ENCODE measurements at regions not wholly inside any gene's neighbourhood (a gene's known extent, or its start where the extent isn't known, plus 50 kb on each side); places are given as distances from the start of the nearest gene placed in this dataset.

- no peak for DNase-seq
Measured at GRCh38 chr22:49312601-49313000, 515.1 kb downstream of the BRD1 start.

- no peak for DNase-seq
Measured at GRCh38 chr22:49310354-49310753, 517.3 kb downstream of the BRD1 start.

DNA sequence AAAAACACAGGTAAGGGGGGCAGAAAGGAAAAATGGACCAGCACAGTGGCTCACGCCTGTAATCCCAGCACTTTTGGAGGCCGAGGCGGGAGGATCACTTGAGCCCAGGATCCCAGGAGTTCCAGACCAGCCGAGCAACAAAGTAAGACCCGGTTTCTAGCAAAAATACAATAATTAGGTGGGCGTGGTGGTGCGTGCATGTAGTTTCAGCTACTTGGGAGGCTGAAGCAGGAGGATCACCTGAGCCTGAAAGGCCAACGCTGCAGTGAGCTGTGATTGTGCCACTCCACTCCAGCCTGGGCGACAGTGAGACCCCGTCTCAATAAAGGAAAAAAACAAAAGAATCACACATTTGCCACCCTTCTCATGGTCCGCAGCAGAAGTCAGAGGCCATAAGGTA lies 519.4 kb downstream of the BRD1 start:
- no peak for DNase-seq

- DNase-seq, result no peak
Measured at GRCh38 chr22:49307870-49308269, 519.8 kb downstream of the BRD1 start.

GRCh38 chr22:49307481-49307830 lies 520.2 kb downstream of the BRD1 start:
- no peak for DNase-seq

GRCh38 chr22:49306632-49307480 lies 520.8 kb downstream of the BRD1 start:
- DNase-seq, result no peak

GRCh38 chr22:49305966-49306631 lies 521.6 kb downstream of the BRD1 start:
- no peak for DNase-seq

- peak; percentile 65 for DNase-seq
Measured at GRCh38 chr22:49305214-49305965, 522.3 kb downstream of the BRD1 start.

- DNase-seq, result no peak
Measured at GRCh38 chr22:49303781-49304461, 523.8 kb downstream of the BRD1 start.

DNA sequence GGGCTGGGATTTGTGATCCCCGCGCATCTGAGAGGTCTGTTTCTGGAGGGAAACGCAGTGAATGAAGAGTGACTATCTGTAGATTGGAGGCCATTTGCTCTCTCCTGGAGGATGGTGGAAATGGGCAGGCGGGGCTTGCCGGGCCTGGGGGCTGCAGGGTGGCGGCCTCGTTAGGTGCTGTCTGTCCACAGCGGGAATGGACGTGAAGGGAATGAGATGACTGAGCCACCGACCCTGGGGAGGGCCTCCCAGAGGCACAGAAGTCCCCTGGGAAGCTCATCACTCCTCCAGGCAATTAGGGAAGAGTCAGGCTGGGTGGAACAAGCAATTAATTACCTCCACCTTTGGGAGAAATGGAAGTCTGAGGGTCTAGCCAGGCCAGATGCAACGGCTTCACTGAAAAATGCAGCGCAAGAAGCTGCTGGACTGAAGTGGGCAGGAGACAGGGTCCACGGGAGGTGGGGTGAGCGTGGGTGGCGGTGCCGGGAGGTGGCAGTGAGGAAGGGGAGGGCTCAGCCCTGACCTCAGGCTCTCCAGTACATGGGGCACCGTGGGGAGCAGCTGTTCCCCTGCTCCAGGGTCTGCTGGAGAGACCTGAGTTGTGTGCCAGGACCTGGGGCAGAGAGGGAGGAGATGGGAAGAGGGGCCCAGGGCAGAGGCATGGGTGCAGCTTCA lies 524.5 kb downstream of the BRD1 start:
- no peak for DNase-seq

DNA sequence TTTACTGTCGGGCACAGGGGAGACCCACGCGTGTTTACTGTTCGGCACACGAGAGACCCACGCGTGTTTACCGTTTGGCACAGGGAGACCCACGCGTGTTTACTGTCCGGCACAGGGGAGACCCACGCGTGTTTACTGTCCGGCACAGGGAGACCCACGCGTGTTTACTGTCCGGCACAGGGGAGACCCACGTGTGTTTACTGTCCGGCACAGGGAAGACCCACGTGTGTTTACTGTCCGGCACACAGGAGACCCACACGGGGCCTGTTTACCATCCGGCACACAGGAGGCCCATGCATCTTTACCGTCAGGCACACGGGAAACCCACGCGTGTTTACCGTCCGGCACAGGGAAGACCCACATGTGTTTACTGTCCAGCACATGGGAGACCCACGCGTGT lies 525.1 kb downstream of the BRD1 start:
- no peak for DNase-seq

- DNase-seq, result no peak
Measured at GRCh38 chr22:49302150-49302460, 525.6 kb downstream of the BRD1 start.

DNA sequence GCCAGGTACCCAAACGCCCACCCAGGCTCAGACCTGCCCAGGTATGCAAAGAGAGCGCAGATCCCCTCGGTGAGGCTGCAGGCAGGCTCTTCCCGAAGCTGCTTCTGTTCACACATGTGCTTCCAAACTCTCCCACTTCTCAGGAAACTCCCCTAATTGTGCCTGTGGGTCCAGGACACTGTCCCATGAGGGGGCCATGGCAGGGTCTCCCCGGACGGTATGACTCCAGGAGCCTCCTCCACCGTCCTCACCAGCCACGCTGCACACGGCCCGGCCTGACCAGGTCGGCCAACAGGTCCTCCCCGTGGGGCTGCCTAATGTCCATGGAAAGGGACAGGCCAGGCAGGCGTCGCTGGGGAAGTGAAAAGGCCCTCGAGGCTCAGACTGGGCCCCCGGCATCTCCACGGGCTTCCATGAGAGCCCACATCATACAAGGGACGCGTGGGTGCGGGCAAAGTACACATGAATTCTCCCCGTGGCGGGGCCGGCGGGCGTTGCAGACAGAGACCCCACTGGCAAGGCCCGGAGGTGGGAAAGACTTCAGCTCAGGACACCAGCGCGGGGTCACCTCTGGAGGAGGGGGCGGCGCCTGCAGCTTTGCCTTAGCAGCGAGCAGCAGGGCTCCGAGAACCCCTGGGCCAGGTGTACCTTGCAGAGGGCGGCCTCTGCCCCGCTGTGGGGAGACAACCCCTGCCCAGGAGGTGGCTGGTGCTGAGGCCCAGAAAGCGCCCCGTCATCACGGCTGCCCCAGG lies 526.1 kb downstream of the BRD1 start:
- DNase-seq, result no peak

DNA sequence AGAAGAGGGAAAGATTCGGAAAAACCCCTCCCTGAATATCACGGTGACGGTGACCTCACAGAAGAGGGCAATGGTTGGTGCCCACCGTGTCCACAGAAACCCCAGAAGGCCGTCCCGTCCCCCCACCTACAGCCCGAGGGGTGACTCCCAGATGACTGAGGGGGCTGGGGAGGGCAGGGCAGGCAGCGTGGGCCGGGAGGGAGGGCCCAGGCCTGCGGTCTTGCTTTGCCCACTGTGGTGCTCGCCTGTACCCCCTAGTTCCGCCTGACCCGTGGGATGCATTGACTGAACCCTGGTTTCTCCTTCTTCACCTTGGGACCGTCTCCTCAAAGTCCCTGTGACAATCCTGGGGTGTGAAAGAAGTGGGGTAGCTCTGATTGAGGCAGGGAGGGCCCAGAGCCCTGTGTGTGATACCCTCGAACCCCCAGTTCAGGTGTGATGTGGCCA lies 526.7 kb downstream of the BRD1 start:
- no peak for DNase-seq

- DNase-seq, result no peak
Measured at GRCh38 chr22:49300241-49300640, 527.4 kb downstream of the BRD1 start.

- no peak for DNase-seq
Measured at GRCh38 chr22:49299821-49300231, 527.8 kb downstream of the BRD1 start.

DNA sequence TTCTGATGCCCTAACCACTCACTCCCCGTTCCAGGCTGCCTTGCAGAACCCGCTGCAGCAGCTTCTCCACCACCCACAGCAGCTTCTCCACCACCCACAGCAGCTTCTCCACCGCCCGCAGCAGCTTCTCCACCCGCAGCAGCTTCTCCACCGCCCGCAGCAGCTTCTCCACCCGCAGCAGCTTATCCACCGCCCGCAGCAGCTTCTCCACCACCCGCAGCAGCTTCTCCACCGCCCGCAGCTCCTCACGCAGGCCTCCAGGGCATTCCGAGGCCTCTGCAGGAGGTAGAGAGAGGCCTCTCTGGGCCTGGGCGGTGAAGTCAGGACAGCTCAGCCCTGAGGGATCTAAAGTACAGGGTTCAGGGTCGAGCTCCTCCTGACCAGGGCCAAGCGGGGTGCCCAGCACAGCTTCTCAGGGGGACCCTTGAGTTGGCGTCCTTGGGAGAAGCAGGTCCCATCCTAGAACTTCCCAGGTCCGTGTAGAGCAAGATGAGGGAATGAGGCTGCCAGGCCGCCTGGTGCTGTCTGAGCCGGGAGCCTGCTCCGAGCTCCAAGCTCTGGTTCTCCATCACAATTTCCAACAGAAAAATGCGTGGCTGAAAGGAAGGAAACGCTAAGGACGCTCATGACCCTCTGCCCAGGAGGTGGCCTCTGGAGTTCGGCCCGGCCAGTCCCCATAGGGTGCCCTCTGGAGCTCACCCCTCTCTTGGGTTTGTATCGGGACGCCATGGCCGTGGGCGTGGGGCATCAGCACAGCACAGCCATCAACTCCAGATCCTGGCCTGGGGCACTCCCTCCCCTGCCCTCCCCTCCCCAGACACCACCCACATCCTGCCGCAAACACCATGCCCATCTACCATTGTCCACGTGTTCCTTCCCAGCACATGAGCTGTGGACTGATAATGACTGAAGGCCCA lies 528.6 kb downstream of the BRD1 start:
- DNase-seq, result no peak

- no peak for DNase-seq
Measured at GRCh38 chr22:49297871-49298721, 529.6 kb downstream of the BRD1 start.

GRCh38 chr22:49297286-49297870 lies 530.3 kb downstream of the BRD1 start:
- no peak for DNase-seq

Data from hematopoietic multipotent progenitor cell treated with erythropoietin and hydrocortisone succinate and interleukin-3 and kit ligand, for 6 days (in vitro differentiated cells).